OCI-LY1 (cell line): ENCODE measurements at regions not wholly inside any gene's neighbourhood (a gene's known extent, or its start where the extent isn't known, plus 50 kb on each side); places are given as distances from the start of the nearest gene placed in this dataset.

Experiments used
- H2AFZ ChIP-seq: fragments of 200-600 bp; sonication (generic), shearing (Covaris generic); 2 replicates; pipeline ENCODE4 v1.6.0; 2014; ENCODE audit warnings: antibody characterized with exemption, mild to moderate bottlenecking, low read length
- H3F3A ChIP-seq: fragments of 200-600 bp; sonication (generic), shearing (Covaris generic); 2 replicates; pipeline ENCODE4 v1.6.0; 2014; ENCODE audit warnings: mild to moderate bottlenecking, antibody characterized with exemption, low read length, moderate library complexity; ENCODE audit not compliant: insufficient read depth
- H3K27ac ChIP-seq: fragments of 200-600 bp; sonication (generic); 2 replicates; pipeline ENCODE4 v1.5.1; 2014; ENCODE audit warnings: low read length, mixed run types, mild to moderate bottlenecking, low read depth; ENCODE audit not compliant: poor library complexity, severe bottlenecking
- H3K27me3 ChIP-seq: fragments of 200-600 bp; sonication (generic); 2 replicates; pipeline ENCODE4 v1.6.0; 2014; ENCODE audit warnings: antibody characterized with exemption, mild to moderate bottlenecking, low read length, moderate library complexity; ENCODE audit not compliant: insufficient read depth
- H3K36me3 ChIP-seq: fragments of 200-600 bp; sonication (generic); 2 replicates; pipeline ENCODE4 v1.6.1; 2014; ENCODE audit warnings: mild to moderate bottlenecking, antibody characterized with exemption, low read length, moderate library complexity, mixed read lengths; ENCODE audit not compliant: insufficient read depth
- H3K4me1 ChIP-seq: fragments of 200-600 bp; sonication (generic); 2 replicates; pipeline ENCODE4 v1.5.1; 2014; ENCODE audit warnings: mild to moderate bottlenecking, low read length, moderate library complexity; ENCODE audit not compliant: insufficient read depth, severe bottlenecking
- H3K4me2 ChIP-seq: fragments of 200-600 bp; sonication (generic), shearing (Covaris generic); 2 replicates; pipeline ENCODE4 v1.6.1; 2014; ENCODE audit warnings: low read length
- H3K4me3 ChIP-seq: fragments of 200-600 bp; sonication (generic); 2 replicates; pipeline ENCODE4 v1.5.1; 2014; ENCODE audit warnings: low read length, low read depth, mild to moderate bottlenecking, mixed read lengths; ENCODE audit not compliant: poor library complexity, severe bottlenecking
- H3K79me2 ChIP-seq: fragments of 200-600 bp; shearing (Covaris generic); 2 replicates; pipeline ENCODE4 v1.6.1; 2016; ENCODE audit warnings: mixed run types, low read length, mixed read lengths; ENCODE audit not compliant: insufficient read depth
- H3K9ac ChIP-seq: fragments of 200-600 bp; sonication (generic), shearing (Covaris generic); 2 replicates; pipeline ENCODE4 v1.6.1; 2014; ENCODE audit warnings: mild to moderate bottlenecking, low read length, mixed read lengths
- H3K9me2 ChIP-seq: fragments of 200-600 bp; sonication (generic), shearing (Covaris generic); 2 replicates; pipeline ENCODE4 v1.6.1; 2014; ENCODE audit warnings: low read depth, mild to moderate bottlenecking, low read length, mixed read lengths
- H3K9me3 ChIP-seq: fragments of 200-600 bp; shearing (Covaris generic); 2 replicates; pipeline ENCODE4 v1.6.1; 2014; ENCODE audit warnings: low read length, mixed read lengths
- H4K20me1 ChIP-seq: fragments of 200-600 bp; sonication (generic), shearing (Covaris generic); 2 replicates; pipeline ENCODE4 v1.6.0; 2016; ENCODE audit warnings: mild to moderate bottlenecking, low read length; ENCODE audit not compliant: insufficient read depth
- CTCF ChIP-seq: fragments of 200-600 bp; sonication (generic), shearing (Covaris generic); IDR thresholded peaks from 2 replicates; pipeline ENCODE4 v1.5.1; 2017; ENCODE audit warnings: mild to moderate bottlenecking, antibody characterized with exemption, low read length, moderate library complexity, mixed read lengths
- EZH2 ChIP-seq: fragments of 200-600 bp; sonication (generic), shearing (Covaris generic); IDR thresholded peaks from 2 replicates; pipeline ENCODE4 v1.8.0; 2017; ENCODE audit warnings: borderline replicate concordance, mixed run types, mild to moderate bottlenecking, antibody characterized with exemption, low read length, moderate library complexity, mixed read lengths

DNA sequence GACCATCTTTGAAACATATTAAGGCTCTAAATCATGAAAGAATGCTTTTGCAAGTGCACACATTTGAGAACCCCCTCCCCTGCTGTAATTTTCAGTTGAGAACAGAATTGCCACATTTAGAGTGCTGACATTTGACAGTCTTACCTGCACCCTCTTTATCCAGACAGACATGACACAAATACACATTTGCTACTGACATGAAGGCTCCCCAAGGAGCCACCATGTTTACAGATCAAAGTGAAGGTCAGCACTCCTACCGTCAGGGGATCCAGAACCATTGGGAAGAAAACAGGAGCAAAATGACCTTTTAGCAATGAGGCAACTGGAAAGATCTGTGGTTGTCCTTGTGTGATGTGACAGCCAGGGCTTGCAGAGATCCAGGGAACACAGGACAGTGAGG is 315.4 kb upstream of the CNR1 start:
- TF ChIP-seq CTCF = no peak
- TF ChIP-seq EZH2 = no peak
- no peaks in the 10 kb centered on the region for H3K27me3 ChIP-seq
- no peak overlapping the region for H3K27ac ChIP-seq

DNA sequence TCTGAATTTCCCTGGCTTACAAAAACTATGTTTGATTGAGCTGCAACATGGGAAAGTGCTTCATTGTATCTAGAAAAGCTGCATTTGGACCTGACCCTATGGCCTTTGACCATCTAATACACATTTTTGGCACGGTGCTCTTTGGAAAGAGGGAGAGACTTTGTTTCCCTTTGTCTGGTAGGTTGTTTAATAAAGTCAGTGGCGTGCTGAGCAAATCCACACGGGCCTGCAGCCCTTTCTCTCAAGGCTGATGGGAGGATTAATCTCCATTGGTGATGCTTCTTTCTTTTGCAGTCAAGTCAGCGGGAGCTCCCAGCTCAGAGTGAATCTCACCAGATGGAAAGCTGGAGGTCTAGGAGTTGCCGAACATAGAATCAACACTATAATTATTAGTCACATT is 314.7 kb upstream of the CNR1 start:
- TF ChIP-seq CTCF = no peak
- TF ChIP-seq EZH2 = no peak
- H3K27me3 ChIP-seq = no peaks in the 10 kb centered on the region
- H3K4me3 ChIP-seq = no peak overlapping the region
- no peak overlapping the region for H3K9ac ChIP-seq
- H3K4me2 ChIP-seq = no peak overlapping the region
- no peaks in the 10 kb centered on the region for H3F3A ChIP-seq
- H2AFZ ChIP-seq = no peak overlapping the region
- H3K36me3 ChIP-seq = no peaks in the 10 kb centered on the region
- peaks cover 15% of the 10 kb centered on the region; the same call in 1 of the 2 replicates for H3K9me3 ChIP-seq
- H3K9me2 ChIP-seq = no peaks in the 10 kb centered on the region
- H3K79me2 ChIP-seq = no peaks in the 10 kb centered on the region
- H3K27ac ChIP-seq = no peak overlapping the region
- H4K20me1 ChIP-seq = no peaks in the 10 kb centered on the region
- H3K4me1 ChIP-seq = peaks cover 8% of the 10 kb centered on the region

More for the DNA sequence above, 315.4 kb upstream of the CNR1 start:
- Histone ChIP-seq H3K79me2 (no peaks in the 10 kb centered on the region), H3F3A (no peaks in the 10 kb centered on the region), H3K9me2 (no peaks in the 10 kb centered on the region), H3K4me1 (peaks cover 8% of the 10 kb centered on the region), H3K9me3 (peaks cover 15% of the 10 kb centered on the region; the same call in 1 of the 2 replicates), H3K4me2 (no peak overlapping the region), H3K36me3 (no peaks in the 10 kb centered on the region), H3K9ac (no peak overlapping the region), H3K4me3 (no peak overlapping the region), H4K20me1 (no peaks in the 10 kb centered on the region), H2AFZ (no peak overlapping the region)

DNA sequence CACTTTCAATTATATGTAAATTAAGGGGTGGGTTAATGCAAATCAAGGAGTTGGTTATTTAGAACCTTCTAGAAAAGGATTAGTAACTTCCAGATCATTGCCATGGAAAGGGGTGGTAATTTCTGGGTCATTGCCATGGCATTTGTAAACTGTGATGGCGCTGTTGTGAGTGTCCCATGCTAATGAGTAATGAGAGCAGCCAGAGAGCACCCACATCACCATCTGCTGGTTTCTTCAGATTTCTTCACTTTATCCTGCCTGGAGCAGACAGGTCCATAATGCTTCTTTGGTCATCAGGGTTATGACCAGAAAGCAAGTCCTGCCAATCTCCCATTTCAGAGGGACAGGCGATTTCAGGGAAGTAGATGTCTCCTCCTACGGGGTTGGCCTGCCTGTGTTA is 311.3 kb upstream of the CNR1 start:
- no peaks in the 10 kb centered on the region for H4K20me1 ChIP-seq
- H3K27ac ChIP-seq = no peak overlapping the region
- peaks cover 11% of the 10 kb centered on the region; the same call in 1 of the 2 replicates for H3K9me3 ChIP-seq
- H3K27me3 ChIP-seq = no peaks in the 10 kb centered on the region
- no peak overlapping the region for H3K4me3 ChIP-seq
- no peaks in the 10 kb centered on the region for H3F3A ChIP-seq
- H3K4me1 ChIP-seq = no peaks in the 10 kb centered on the region
- no peaks in the 10 kb centered on the region for H3K9me2 ChIP-seq
- H2AFZ ChIP-seq = no peak overlapping the region
- H3K36me3 ChIP-seq = no peaks in the 10 kb centered on the region
- no peaks in the 10 kb centered on the region for H3K79me2 ChIP-seq
- TF ChIP-seq CTCF = no peak
- no peak for TF ChIP-seq EZH2
- no peak overlapping the region for H3K9ac ChIP-seq
- no peak overlapping the region for H3K4me2 ChIP-seq
